Activated gamma-delta T cell (primary cell): ENCODE measurements at regions not wholly inside any gene's neighbourhood (a gene's known extent, or its start where the extent isn't known, plus 50 kb on each side); places are given as distances from the start of the nearest gene placed in this dataset.
"Not testable (repeated sequence)": the region's sequence is repeated elsewhere in the genome, so short reads cannot be mapped to it uniquely, and the experiment has no call there.

Source experiments
- DNase-seq: peaks from one replicate; lab custom pipeline; 2025; lab: John Stamatoyannopoulos, UW

- DNase-seq = no peak
Measured at GRCh38 chr21:31531967-31532366, 127.5 kb upstream of the SOD1 start.

DNA sequence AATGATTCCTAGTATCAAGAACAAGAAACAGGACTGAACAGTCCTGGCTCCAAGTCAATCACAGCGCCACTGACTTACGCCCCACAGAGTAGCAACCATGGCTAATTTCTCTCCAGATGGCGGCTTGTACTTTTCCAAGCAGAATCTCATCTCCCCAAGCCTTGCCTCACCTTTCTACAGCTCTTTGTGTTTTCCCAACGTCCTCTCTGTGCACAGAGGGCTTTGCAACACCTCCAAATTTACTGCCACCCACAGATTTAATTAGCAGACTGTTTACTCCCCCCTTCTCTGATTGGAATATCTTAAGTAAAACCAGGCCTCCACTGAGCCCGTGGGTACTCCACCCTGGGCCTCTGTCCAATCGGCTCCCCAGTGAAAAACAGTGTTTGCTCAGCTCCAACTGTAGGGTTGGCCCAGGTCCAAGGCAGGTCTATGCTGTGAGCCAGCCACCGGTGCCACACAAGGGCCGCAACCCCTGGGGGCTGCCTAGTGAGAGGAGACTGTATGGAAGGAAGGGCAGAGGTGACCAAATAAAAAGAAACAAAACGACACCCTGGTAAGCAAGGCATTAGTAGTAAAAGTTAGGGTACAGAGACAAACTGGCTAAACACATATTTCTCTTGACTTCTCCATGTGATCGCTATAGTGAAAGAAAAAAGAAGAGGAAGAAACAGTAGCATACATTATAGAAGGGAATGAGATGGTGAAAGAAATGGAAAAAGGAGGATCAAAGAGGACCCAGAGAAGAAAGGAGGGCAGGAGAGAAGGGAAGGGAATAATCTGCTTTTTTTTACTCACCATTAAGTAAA lies 128.4 kb upstream of the SOD1 start:
- DNase-seq = no peak

GRCh38 chr21:31530364-31530763 lies 129.1 kb upstream of the SOD1 start:
- DNase-seq = no peak

- DNase-seq = no peak
Measured at GRCh38 chr21:31529406-31529805, 130.1 kb upstream of the SOD1 start.

- DNase-seq = no peak
Measured at GRCh38 chr21:31526040-31526439, 133.5 kb upstream of the SOD1 start.

- DNase-seq = no peak
Measured at GRCh38 chr21:31524140-31524539, 135.4 kb upstream of the SOD1 start.

- no peak for DNase-seq
Measured at GRCh38 chr21:31521515-31521914, 138.0 kb upstream of the SOD1 start.

GRCh38 chr21:31520561-31521098 lies 138.9 kb upstream of the SOD1 start:
- no peak for DNase-seq

DNA sequence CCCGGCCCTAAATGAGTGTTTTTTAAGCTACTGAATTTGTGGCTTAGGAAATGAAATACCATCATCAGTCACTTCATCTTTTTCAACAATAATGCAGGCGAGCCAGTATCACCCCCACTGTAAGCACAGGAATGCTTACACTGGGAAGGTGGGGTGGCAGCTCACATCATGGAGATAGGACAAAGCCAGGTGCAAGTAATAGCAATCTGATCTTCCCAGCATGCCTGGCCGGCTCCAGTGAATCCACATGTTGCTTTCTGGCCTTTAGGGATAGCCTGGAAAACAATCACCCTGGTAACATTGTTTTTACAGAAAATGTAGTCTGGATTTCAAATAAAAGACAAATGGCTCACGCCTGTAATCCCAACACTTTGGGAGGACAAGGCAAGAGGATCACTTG lies 140.9 kb upstream of the SOD1 start:
- DNase-seq = no peak

GRCh38 chr21:31517664-31518414 lies 141.7 kb upstream of the SOD1 start:
- DNase-seq = no peak

- DNase-seq = no peak
Measured at GRCh38 chr21:31515253-31515652, 144.2 kb upstream of the SOD1 start.

DNA sequence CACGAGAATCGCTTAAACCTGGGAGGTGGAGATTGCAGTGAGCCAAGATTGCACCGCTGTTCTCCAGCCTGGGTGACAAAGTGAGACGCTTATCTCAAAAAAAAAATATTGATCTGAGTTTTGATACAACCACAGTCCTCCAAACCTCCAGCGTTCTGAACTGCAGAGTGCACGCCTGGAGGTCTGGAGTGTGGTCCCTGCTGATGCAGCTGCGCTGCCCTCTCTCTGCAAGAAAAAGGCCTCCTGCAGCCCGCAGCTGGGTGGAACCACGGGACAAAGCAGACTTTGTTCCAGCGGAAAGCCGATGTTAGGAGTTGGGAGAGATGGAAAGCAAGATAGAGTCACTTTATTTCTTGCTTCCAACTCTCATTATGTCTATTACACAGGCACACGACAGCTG lies 144.9 kb upstream of the SOD1 start:
- no peak for DNase-seq

- not testable (repeated sequence) for DNase-seq
Measured at GRCh38 chr21:31513541-31513940, 146.0 kb upstream of the SOD1 start.

DNA sequence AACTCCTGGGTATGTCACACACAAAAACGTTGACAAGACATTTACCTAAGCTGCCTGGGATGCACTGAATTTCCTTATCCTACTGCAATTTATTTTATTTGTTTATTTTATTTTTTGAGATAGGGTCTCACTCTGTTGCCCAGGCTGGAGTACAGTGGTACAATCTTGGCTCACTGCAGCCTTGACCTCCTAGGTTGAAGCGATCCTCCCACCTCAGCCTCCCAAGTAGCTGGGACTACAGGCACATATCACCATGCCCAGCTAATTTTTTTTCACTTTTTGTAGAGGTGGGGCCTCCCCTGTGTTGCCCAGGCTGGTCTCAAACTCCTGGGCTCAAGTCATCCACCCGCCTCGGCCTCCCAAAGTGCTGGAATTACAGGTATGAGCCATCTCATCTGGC lies 147.5 kb upstream of the SOD1 start:
- not testable (repeated sequence) for DNase-seq

- no peak for DNase-seq
Measured at GRCh38 chr21:31511258-31511657, 148.2 kb upstream of the SOD1 start.

GRCh38 chr21:31509194-31510017 lies 150.1 kb upstream of the SOD1 start:
- DNase-seq = no peak

DNA sequence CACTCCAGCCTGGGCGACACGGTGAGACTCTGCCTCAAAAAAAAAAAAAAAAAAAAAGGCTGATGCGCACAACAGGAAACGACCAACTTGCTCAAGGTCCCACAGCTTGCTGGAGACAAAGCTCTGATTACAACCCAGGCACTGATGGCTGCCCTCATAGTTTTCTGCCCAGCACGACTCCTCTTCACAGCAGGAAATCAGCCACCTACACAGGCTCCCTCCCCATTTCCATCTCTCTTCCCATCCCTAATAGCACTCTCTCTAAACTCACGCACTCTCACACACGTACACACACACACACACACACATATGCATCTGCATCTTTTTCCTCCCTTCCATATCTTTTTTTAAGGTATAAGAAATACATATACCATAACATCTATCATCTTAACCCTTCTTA lies 153.5 kb upstream of the SOD1 start:
- DNase-seq = no peak

- no peak for DNase-seq
Measured at GRCh38 chr21:31503939-31504338, 155.6 kb upstream of the SOD1 start.

DNA sequence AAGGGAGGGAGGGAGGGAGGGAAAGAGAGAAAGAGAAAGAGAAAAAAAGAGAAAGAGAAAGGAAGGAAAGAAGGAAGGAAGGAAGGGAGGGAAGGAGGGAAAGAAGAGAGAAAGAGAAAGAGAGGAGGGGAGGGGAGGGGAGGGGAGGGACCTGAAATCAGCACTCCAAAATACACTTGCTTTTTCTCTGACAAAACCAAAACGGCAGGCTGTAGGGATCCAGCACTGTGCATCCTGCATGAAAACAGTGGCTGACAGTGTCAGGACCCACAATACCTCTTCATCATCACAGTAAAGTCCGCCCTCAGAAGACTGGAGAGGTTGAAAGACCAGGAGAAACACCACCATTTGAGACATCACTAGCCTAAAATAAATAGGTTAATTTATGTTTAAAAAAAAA lies 156.0 kb upstream of the SOD1 start:
- no peak for DNase-seq

DNA sequence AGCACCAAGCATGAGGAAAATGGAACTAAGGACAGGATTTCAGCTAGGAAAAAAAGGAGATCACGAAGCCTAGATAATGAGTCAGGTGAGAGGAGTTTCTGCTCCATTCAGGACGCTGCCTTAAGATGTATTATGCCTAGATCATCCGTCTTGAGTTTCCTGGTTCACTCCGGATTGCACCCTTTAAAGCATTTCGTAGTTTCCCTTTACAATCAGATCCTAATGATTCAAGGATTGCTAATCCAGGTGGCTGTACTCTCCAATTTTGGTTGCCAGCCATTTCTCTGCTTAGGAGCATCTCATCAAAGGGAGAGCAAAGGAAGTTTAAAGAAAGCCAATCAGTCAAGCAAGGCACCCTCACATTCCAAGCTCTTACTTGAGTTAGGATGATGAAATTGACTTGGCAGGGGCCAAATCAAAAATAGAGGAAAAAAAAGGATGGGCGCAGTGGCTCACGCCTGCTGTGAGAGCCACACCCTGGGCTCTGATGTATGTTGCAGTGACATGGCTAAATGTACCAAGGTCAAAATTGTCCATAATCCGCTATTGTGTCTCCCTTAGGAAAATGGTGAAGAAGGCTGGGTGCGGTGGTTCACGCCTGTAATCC lies 156.9 kb upstream of the SOD1 start:
- DNase-seq = no peak

GRCh38 chr21:31501926-31502325 lies 157.6 kb upstream of the SOD1 start:
- no peak for DNase-seq

DNA sequence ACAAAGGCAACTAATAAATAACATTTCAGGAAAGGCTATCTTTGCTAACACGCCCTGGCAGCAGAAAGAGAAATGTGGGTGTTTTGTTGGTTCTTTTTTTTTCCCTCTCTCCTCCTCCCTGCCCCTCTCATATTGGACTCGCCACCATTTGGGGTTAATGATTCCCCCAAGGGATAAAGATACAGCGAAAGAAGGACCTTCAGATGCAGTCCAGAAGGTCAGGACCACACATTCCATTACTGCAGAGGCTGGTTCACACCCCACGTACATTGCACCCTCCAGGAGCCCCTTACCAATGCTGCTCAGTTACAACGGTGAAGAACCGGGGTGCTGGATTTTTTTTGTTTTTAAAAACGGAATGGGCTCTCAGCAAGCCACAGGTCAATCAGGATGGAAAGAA lies 156.9 kb upstream of the TIAM1 start:
- DNase-seq = no peak
